ENCODE measurements at regions not wholly inside any gene's neighbourhood (a gene's known extent, or its start where the extent isn't known, plus 50 kb on each side); places are given as distances from the start of the nearest gene placed in this dataset.

- no peaks in the 10 kb centered on the region for H3K4me1 Mint-ChIP-seq (ENCODE audit: low read depth)
- H3K9me3 Mint-ChIP-seq, result no peaks in the 10 kb centered on the region
- peaks cover 3% of the 10 kb centered on the region for H3K27me3 Mint-ChIP-seq
- H3K4me3 Mint-ChIP-seq, result no peak overlapping the region
- no peaks in the 10 kb centered on the region for H3K36me3 Mint-ChIP-seq (ENCODE audit: low read depth)
- H3K27ac Mint-ChIP-seq, result no peak overlapping the region
These were observed 193.2 kb upstream of the ARID2 start for GRCh38 chr12:45536284-45536683.

GRCh38 chr12:45540661-45541341 lies 188.7 kb upstream of the ARID2 start:
- no peak overlapping the region for H3K4me3 Mint-ChIP-seq
- no peaks in the 10 kb centered on the region for H3K36me3 Mint-ChIP-seq (ENCODE audit: low read depth)
- H3K27me3 Mint-ChIP-seq, result no peaks in the 10 kb centered on the region
- no peaks in the 10 kb centered on the region for H3K4me1 Mint-ChIP-seq (ENCODE audit: low read depth)
- H3K27ac Mint-ChIP-seq, result no peak overlapping the region
- no peaks in the 10 kb centered on the region for H3K9me3 Mint-ChIP-seq

- H3K27ac Mint-ChIP-seq, result no peak overlapping the region
- no peaks in the 10 kb centered on the region for H3K4me1 Mint-ChIP-seq (ENCODE audit: low read depth)
- H3K27me3 Mint-ChIP-seq, result peaks cover 3% of the 10 kb centered on the region
- no peaks in the 10 kb centered on the region for H3K9me3 Mint-ChIP-seq
- H3K4me3 Mint-ChIP-seq, result no peak overlapping the region
- H3K36me3 Mint-ChIP-seq (ENCODE audit: low read depth), result no peaks in the 10 kb centered on the region
These were observed 185.6 kb upstream of the ARID2 start for GRCh38 chr12:45543887-45544286.

GRCh38 chr12:45546545-45546944 lies 183.0 kb upstream of the ARID2 start:
- H3K27me3 Mint-ChIP-seq, result peaks cover 3% of the 10 kb centered on the region
- H3K4me3 Mint-ChIP-seq, result no peak overlapping the region

GRCh38 chr12:45547132-45547531 lies 182.4 kb upstream of the ARID2 start:
- Mint-ChIP-seq H3K36me3 (ENCODE audit: low read depth) (no peaks in the 10 kb centered on the region), H3K27ac (no peak overlapping the region), H3K4me1 (ENCODE audit: low read depth) (peaks cover 5% of the 10 kb centered on the region), H3K27me3 (peaks cover 3% of the 10 kb centered on the region), H3K9me3 (no peaks in the 10 kb centered on the region), H3K4me3 (no peak overlapping the region)

More at GRCh38 chr12:45546545-45546944, 183.0 kb upstream of the ARID2 start:
- Mint-ChIP-seq H3K36me3 (ENCODE audit: low read depth) (no peaks in the 10 kb centered on the region), H3K27ac (no peak overlapping the region), H3K4me1 (ENCODE audit: low read depth) (peaks cover 5% of the 10 kb centered on the region), H3K9me3 (no peaks in the 10 kb centered on the region)

- Mint-ChIP-seq H3K27me3 (peaks cover 3% of the 10 kb centered on the region), H3K4me1 (ENCODE audit: low read depth) (peaks cover 5% of the 10 kb centered on the region), H3K4me3 (no peak overlapping the region), H3K27ac (no peak overlapping the region), H3K36me3 (ENCODE audit: low read depth) (no peaks in the 10 kb centered on the region), H3K9me3 (no peaks in the 10 kb centered on the region)
These were observed 181.7 kb upstream of the ARID2 start for GRCh38 chr12:45547822-45548221.

- Mint-ChIP-seq H3K4me1 (ENCODE audit: low read depth) (peaks cover 5% of the 10 kb centered on the region), H3K9me3 (no peaks in the 10 kb centered on the region), H3K4me3 (no peak overlapping the region), H3K36me3 (ENCODE audit: low read depth) (no peaks in the 10 kb centered on the region), H3K27ac (no peak overlapping the region), H3K27me3 (peaks cover 3% of the 10 kb centered on the region)
These were observed 181.1 kb upstream of the ARID2 start for GRCh38 chr12:45548426-45548825.

- Mint-ChIP-seq H3K27ac (no peak overlapping the region), H3K9me3 (no peaks in the 10 kb centered on the region), H3K4me3 (no peak overlapping the region), H3K27me3 (peaks cover 3% of the 10 kb centered on the region), H3K4me1 (ENCODE audit: low read depth) (peaks cover 5% of the 10 kb centered on the region), H3K36me3 (ENCODE audit: low read depth) (no peaks in the 10 kb centered on the region)
These were observed 180.1 kb upstream of the ARID2 start for GRCh38 chr12:45549337-45549902.

GRCh38 chr12:45553204-45553603 lies 176.3 kb upstream of the ARID2 start:
- H3K36me3 Mint-ChIP-seq (ENCODE audit: low read depth), result no peaks in the 10 kb centered on the region
- no peaks in the 10 kb centered on the region for H3K9me3 Mint-ChIP-seq
- H3K4me3 Mint-ChIP-seq, result no peak overlapping the region

GRCh38 chr12:45557016-45557415 lies 172.5 kb upstream of the ARID2 start:
- Mint-ChIP-seq H3K9me3 (no peaks in the 10 kb centered on the region), H3K27me3 (no peaks in the 10 kb centered on the region)

More at GRCh38 chr12:45553204-45553603, 176.3 kb upstream of the ARID2 start:
- H3K27ac Mint-ChIP-seq, result no peak overlapping the region
- H3K27me3 Mint-ChIP-seq, result no peaks in the 10 kb centered on the region
- peaks cover 5% of the 10 kb centered on the region for H3K4me1 Mint-ChIP-seq (ENCODE audit: low read depth)

GRCh38 chr12:45558353-45558752 lies 171.2 kb upstream of the ARID2 start:
- Mint-ChIP-seq H3K4me3 (no peak overlapping the region), H3K27ac (no peak overlapping the region), H3K36me3 (ENCODE audit: low read depth) (no peaks in the 10 kb centered on the region), H3K27me3 (no peaks in the 10 kb centered on the region), H3K4me1 (ENCODE audit: low read depth) (no peaks in the 10 kb centered on the region), H3K9me3 (no peaks in the 10 kb centered on the region)

More at GRCh38 chr12:45557016-45557415, 172.5 kb upstream of the ARID2 start:
- no peaks in the 10 kb centered on the region for H3K4me1 Mint-ChIP-seq (ENCODE audit: low read depth)
- no peak overlapping the region for H3K4me3 Mint-ChIP-seq
- H3K36me3 Mint-ChIP-seq (ENCODE audit: low read depth), result no peaks in the 10 kb centered on the region
- no peak overlapping the region for H3K27ac Mint-ChIP-seq

GRCh38 chr12:45559537-45559936 lies 170.0 kb upstream of the ARID2 start:
- H3K27me3 Mint-ChIP-seq, result no peaks in the 10 kb centered on the region
- H3K9me3 Mint-ChIP-seq, result no peaks in the 10 kb centered on the region
- no peaks in the 10 kb centered on the region for H3K4me1 Mint-ChIP-seq (ENCODE audit: low read depth)
- no peak overlapping the region for H3K4me3 Mint-ChIP-seq
- H3K27ac Mint-ChIP-seq, result no peak overlapping the region
- H3K36me3 Mint-ChIP-seq (ENCODE audit: low read depth), result no peaks in the 10 kb centered on the region

GRCh38 chr12:45560689-45561088 lies 168.8 kb upstream of the ARID2 start:
- Mint-ChIP-seq H3K9me3 (no peaks in the 10 kb centered on the region), H3K27ac (no peak overlapping the region), H3K36me3 (ENCODE audit: low read depth) (no peaks in the 10 kb centered on the region), H3K27me3 (no peaks in the 10 kb centered on the region), H3K4me1 (ENCODE audit: low read depth) (no peaks in the 10 kb centered on the region), H3K4me3 (no peak overlapping the region)

- H3K36me3 Mint-ChIP-seq (ENCODE audit: low read depth), result no peaks in the 10 kb centered on the region
- no peak overlapping the region for H3K27ac Mint-ChIP-seq
- peaks cover 2% of the 10 kb centered on the region for H3K27me3 Mint-ChIP-seq
- H3K4me1 Mint-ChIP-seq (ENCODE audit: low read depth), result no peaks in the 10 kb centered on the region
- no peaks in the 10 kb centered on the region for H3K9me3 Mint-ChIP-seq
- H3K4me3 Mint-ChIP-seq, result no peak overlapping the region
These were observed 168.0 kb upstream of the ARID2 start for GRCh38 chr12:45561488-45561887.

- Mint-ChIP-seq H3K4me1 (ENCODE audit: low read depth) (no peaks in the 10 kb centered on the region), H3K9me3 (no peaks in the 10 kb centered on the region)
These were observed 163.9 kb upstream of the ARID2 start for GRCh38 chr12:45565590-45565989.

GRCh38 chr12:45566257-45566656 lies 163.2 kb upstream of the ARID2 start:
- no peaks in the 10 kb centered on the region for H3K4me1 Mint-ChIP-seq (ENCODE audit: low read depth)
- no peaks in the 10 kb centered on the region for H3K9me3 Mint-ChIP-seq
- no peaks in the 10 kb centered on the region for H3K36me3 Mint-ChIP-seq (ENCODE audit: low read depth)
- H3K27ac Mint-ChIP-seq, result no peak overlapping the region
- H3K4me3 Mint-ChIP-seq, result no peak overlapping the region
- peaks cover 4% of the 10 kb centered on the region for H3K27me3 Mint-ChIP-seq

More at GRCh38 chr12:45565590-45565989, 163.9 kb upstream of the ARID2 start:
- no peaks in the 10 kb centered on the region for H3K36me3 Mint-ChIP-seq (ENCODE audit: low read depth)
- H3K27me3 Mint-ChIP-seq, result peaks cover 4% of the 10 kb centered on the region
- no peak overlapping the region for H3K4me3 Mint-ChIP-seq
- H3K27ac Mint-ChIP-seq, result no peak overlapping the region

Data from stimulated activated naive CD8-positive, alpha-beta T cell treated with anti-CD3 and anti-CD28 coated beads, Interleukin-15, Interleukin-2, amounts not matched to agents 100 ng/mL and 50 ng/mL, for 24 hours (primary cell).